Activated CD4-positive, alpha-beta T cell treated with anti-CD3 and anti-CD28 coated beads, Interleukin-2, amount 50 U/mL, for 1 hour (primary cell): ENCODE measurements at regions not wholly inside any gene's neighbourhood (a gene's known extent, or its start where the extent isn't known, plus 50 kb on each side); places are given as distances from the start of the nearest gene placed in this dataset.

Source experiments
- DNase-seq: peaks from one replicate; pipeline ENCODE4 v3.0.0-alpha.2; 2020

- DNase-seq, result peak; percentile 45
Measured at GRCh38 chr9:107172160-107172978, 110.7 kb upstream of the RAD23B start.

GRCh38 chr9:107172979-107173347, 110.1 kb upstream of the RAD23B start:
- no peak for DNase-seq

GRCh38 chr9:107173422-107174180, 109.5 kb upstream of the RAD23B start:
- no peak for DNase-seq

- DNase-seq, result no peak
Measured at GRCh38 chr9:107174441-107174840, 108.6 kb upstream of the RAD23B start.

- DNase-seq, result no peak
Measured at GRCh38 chr9:107175041-107175440, 108.0 kb upstream of the RAD23B start.

GRCh38 chr9:107175816-107176435, 107.2 kb upstream of the RAD23B start:
- DNase-seq, result no peak

GRCh38 chr9:107176436-107177151, 106.5 kb upstream of the RAD23B start:
- no peak for DNase-seq

- no peak for DNase-seq
Measured at GRCh38 chr9:107177243-107177839, 105.7 kb upstream of the RAD23B start.

- DNase-seq, result no peak
Measured at GRCh38 chr9:107177857-107178256, 105.2 kb upstream of the RAD23B start.

- DNase-seq, result no peak
Measured at GRCh38 chr9:107178293-107178692, 104.8 kb upstream of the RAD23B start.

- no peak for DNase-seq
Measured at GRCh38 chr9:107180206-107180605, 102.9 kb upstream of the RAD23B start.

GRCh38 chr9:107183176-107183575, 99.9 kb upstream of the RAD23B start:
- DNase-seq, result no peak

GRCh38 chr9:107188376-107188775, 94.7 kb upstream of the RAD23B start:
- DNase-seq, result no peak

- DNase-seq, result no peak
Measured at GRCh38 chr9:107190061-107190935, 92.8 kb upstream of the RAD23B start.

GRCh38 chr9:107190936-107191290, 92.2 kb upstream of the RAD23B start:
- DNase-seq, result no peak

GRCh38 chr9:107193251-107193650, 89.8 kb upstream of the RAD23B start:
- DNase-seq, result no peak

GRCh38 chr9:107198718-107199117, 84.4 kb upstream of the RAD23B start:
- DNase-seq, result no peak

GRCh38 chr9:107208121-107208520, 75.0 kb upstream of the RAD23B start:
- no peak for DNase-seq

- DNase-seq, result no peak
Measured at GRCh38 chr9:107210775-107211174, 72.3 kb upstream of the RAD23B start.

- DNase-seq, result no peak
Measured at GRCh38 chr9:107211284-107211923, 71.7 kb upstream of the RAD23B start.

GRCh38 chr9:107212613-107213012, 70.5 kb upstream of the RAD23B start:
- no peak for DNase-seq
